ENCODE measurements at regions not wholly inside any gene's neighbourhood (a gene's known extent, or its start where the extent isn't known, plus 50 kb on each side); places are given as distances from the start of the nearest gene placed in this dataset.
A peak's percentile ranks its signal among the peaks of the same experiment; 100 is the strongest.

DNA sequence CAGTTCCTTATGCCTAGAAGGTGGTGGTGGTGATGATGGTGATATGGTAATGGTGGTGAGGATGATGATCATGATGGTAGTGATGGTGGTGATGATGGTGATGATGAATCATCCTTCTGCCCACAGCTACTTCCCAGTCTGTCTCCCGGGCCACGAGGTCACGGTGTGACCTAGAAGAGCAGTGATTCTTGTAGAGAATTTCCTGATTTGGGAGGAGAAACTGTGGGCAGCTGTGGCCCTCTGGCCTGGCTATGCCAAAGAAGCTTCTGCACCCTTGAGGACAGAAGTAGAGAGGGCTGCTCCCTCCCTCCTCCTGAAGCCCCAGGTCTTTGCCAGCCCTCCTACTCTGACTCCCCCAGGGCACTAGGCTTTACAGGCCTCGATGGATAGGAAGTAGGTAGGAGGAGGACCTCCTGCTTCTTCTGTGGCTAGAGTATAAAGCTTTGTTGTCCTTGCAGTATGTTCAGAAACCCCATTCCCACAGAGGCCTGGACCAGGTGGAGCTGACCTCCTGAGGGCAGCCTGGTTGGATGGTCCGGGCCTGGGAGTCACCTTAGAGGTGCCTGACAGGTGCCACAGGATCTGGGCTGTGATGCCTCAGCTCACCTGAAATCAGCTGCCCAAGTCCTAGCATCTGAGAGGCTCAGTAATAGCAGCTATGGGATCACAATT, 57.9 kb upstream of the EPAS1 start:
- DNase-seq = peak; percentile 84 to 94

DNA sequence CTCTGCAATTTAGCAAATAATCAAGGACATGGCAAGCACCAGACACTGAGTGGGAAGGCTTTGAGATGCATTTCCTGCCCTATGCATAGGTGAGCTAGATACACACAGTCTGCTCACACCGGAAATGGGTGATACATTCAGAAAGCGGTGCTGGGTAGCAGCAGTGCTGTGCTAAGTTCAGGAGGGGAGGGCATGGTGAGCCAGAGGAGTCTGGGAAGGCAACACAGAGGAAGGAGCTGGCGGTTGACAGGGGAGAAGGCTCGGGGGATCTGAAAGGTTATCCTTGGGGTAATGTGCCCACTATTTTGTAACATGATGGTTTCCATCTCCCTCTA, 57.4 kb upstream of the EPAS1 start:
- DNase-seq = no peak

DNA sequence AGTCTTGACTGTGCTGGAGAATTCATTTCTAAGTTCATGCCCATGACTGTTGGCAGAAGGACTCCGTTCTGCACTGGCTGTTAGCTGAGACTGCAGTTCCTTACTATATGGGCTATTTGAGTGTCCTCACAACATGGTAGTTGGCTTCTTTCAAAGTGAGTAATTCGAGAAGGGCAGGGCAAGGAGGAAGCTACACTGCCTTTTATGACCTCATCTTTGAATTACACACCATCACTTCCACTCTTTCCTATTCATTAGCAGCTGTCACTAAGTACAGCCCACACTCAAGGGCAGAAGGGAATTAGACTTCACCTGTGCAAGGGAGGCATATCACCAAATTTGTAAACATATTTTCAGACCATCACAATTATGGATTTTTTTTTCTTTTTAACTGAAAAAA, 55.9 kb upstream of the EPAS1 start:
- DNase-seq = peak; percentile 79 to 80

DNA sequence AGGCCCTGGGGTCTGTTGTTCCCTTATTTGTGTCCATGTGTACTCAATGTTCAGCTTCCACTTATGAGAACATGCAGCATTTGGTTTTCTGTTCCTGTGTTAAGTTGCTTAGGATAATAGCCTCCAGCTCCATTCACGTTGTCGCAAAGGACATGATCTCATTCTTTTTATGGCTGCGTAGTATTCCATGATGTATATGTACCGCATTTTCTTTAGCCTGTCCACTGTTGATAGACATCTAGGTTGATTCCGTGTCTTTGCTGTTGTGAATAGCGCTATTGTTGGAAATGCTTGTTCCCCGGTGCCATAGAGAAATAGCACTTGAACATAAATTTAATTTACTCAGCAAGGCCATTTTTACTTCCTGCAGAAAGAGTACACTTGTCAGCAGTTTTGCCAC, 51.3 kb upstream of the EPAS1 start:
- no peak for DNase-seq

DNA sequence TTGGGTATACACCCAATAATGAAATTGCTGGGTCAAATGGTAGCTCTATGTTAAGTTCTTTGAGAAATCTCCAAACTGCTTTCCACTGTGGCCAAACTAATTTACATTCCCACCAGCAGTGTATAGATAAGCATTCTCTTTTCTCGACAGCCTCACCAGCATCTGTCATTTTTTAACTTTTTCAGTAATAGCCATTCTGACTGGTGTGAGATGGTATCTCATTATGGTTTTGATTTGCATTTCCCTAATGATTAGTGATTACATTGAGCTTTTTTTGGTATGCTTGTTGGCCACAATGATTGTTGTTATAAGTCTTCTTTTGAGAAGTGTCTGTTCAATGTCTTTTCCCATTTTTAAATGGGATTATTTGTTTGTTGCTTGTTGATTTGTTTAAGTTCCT, 50.4 kb upstream of the EPAS1 start:
- no peak for DNase-seq
